ENCODE measurements at regions not wholly inside any gene's neighbourhood (a gene's known extent, or its start where the extent isn't known, plus 50 kb on each side); places are given as distances from the start of the nearest gene placed in this dataset.

GRCh38 chr3:159821736-159822135, 166.9 kb upstream of the IL12A start:
- no peak for DNase-seq (ENCODE audit: low read depth)
- TF ChIP-seq CTCF (IDR thresholded peaks at IDR 0.05; ENCODE audit: low read depth, low read length): no peak
- TF ChIP-seq POLR2A (IDR thresholded peaks at IDR 0.05; ENCODE audit: extremely low read depth, insufficient read length): no peak
- no peak for TF ChIP-seq MYC (IDR thresholded peaks at IDR 0.05; ENCODE audit: low read depth, low read length)
- TF ChIP-seq MAX (IDR thresholded peaks at IDR 0.05; ENCODE audit: low read depth, low read length): no peak

GRCh38 chr3:159823780-159824179, 164.9 kb upstream of the IL12A start:
- no peak for DNase-seq (ENCODE audit: low read depth)
- H3K4me3 ChIP-seq (ENCODE audit: low read depth, low read length): no peak overlapping the region
- TF ChIP-seq CTCF (IDR thresholded peaks at IDR 0.05; ENCODE audit: low read depth, low read length) (no peak), POLR2A (IDR thresholded peaks at IDR 0.05; ENCODE audit: extremely low read depth, insufficient read length) (no peak), MYC (IDR thresholded peaks at IDR 0.05; ENCODE audit: low read depth, low read length) (no peak), MAX (IDR thresholded peaks at IDR 0.05; ENCODE audit: low read depth, low read length) (no peak)

More at GRCh38 chr3:159821736-159822135, 166.9 kb upstream of the IL12A start:
- no peak overlapping the region for H3K4me3 ChIP-seq (ENCODE audit: low read depth, low read length)

- H3K4me3 ChIP-seq (ENCODE audit: low read depth, low read length): no peak overlapping the region
- no peak for DNase-seq (ENCODE audit: low read depth)
- TF ChIP-seq MYC (IDR thresholded peaks at IDR 0.05; ENCODE audit: low read depth, low read length) (no peak), CTCF (IDR thresholded peaks at IDR 0.05; ENCODE audit: low read depth, low read length) (no peak), POLR2A (IDR thresholded peaks at IDR 0.05; ENCODE audit: extremely low read depth, insufficient read length) (no peak), MAX (IDR thresholded peaks at IDR 0.05; ENCODE audit: low read depth, low read length) (no peak)
These were observed 164.3 kb upstream of the IL12A start for GRCh38 chr3:159824333-159824732.

GRCh38 chr3:159825216-159825854, 163.3 kb upstream of the IL12A start:
- TF ChIP-seq MAX (IDR thresholded peaks at IDR 0.05; ENCODE audit: low read depth, low read length) (no peak), CTCF (IDR thresholded peaks at IDR 0.05; ENCODE audit: low read depth, low read length) (no peak), POLR2A (IDR thresholded peaks at IDR 0.05; ENCODE audit: extremely low read depth, insufficient read length) (no peak), MYC (IDR thresholded peaks at IDR 0.05; ENCODE audit: low read depth, low read length) (no peak)
- no peak for DNase-seq (ENCODE audit: low read depth)
- no peak overlapping the region for H3K4me3 ChIP-seq (ENCODE audit: low read depth, low read length)

GRCh38 chr3:159828542-159828943, 160.1 kb upstream of the IL12A start:
- no peak overlapping the region for H3K4me3 ChIP-seq (ENCODE audit: low read depth, low read length)
- TF ChIP-seq CTCF (IDR thresholded peaks at IDR 0.05; ENCODE audit: low read depth, low read length): peak; percentile 40
- no peak for TF ChIP-seq MYC (IDR thresholded peaks at IDR 0.05; ENCODE audit: low read depth, low read length)
- DNase-seq (ENCODE audit: low read depth): peak; percentile 31

- no peak for TF ChIP-seq POLR2A (IDR thresholded peaks at IDR 0.05; ENCODE audit: extremely low read depth, insufficient read length)
- TF ChIP-seq CTCF (IDR thresholded peaks at IDR 0.05; ENCODE audit: low read depth, low read length): no peak
- TF ChIP-seq MYC (IDR thresholded peaks at IDR 0.05; ENCODE audit: low read depth, low read length): no peak
- TF ChIP-seq MAX (IDR thresholded peaks at IDR 0.05; ENCODE audit: low read depth, low read length): no peak
- H3K4me3 ChIP-seq (ENCODE audit: low read depth, low read length): no peak overlapping the region
- DNase-seq (ENCODE audit: low read depth): no peak
These were observed 159.6 kb upstream of the IL12A start for GRCh38 chr3:159829056-159829455.

All from NB4 (cell line).